Endothelial cell of umbilical vein (primary cell): ENCODE measurements at regions not wholly inside any gene's neighbourhood (a gene's known extent, or its start where the extent isn't known, plus 50 kb on each side); places are given as distances from the start of the nearest gene placed in this dataset.

Source experiments
- BruUV-seq: library from RNA; stranded (reverse); fragments of 400-500 nt; replicated peaks from 2 replicates; lab custom pipeline; 2021; lab: Mats Ljungman, UMichigan
- CTCF ChIA-PET: fragments of 300-600, 350-600 bp; sonication (Branson Sonifier 250); formaldehyde crosslinking; loops from one replicate; lab custom pipeline; 2021; ENCODE audit warnings: antibody characterized with exemption, inconsistent platforms; lab: Charles Lee
- POLR2A ChIA-PET: fragments of 300-600, 350-600 bp; sonication (Branson Sonifier 250); formaldehyde crosslinking; loops from one replicate; lab custom pipeline; 2021; ENCODE audit warnings: antibody characterized with exemption, inconsistent platforms; lab: Charles Lee
- DNase-seq: peaks from one replicate; pipeline ENCODE4 v3.0.0-alpha.2; 2011; ENCODE audit warnings: low read depth, low spot score
- FAIRE-seq: peaks from 2 replicates; lab custom pipeline; 2011; peaks lifted over from hg19 to GRCh38; lab: Jason Lieb, UNC
- H2AFZ ChIP-seq: 2 replicates; pipeline ENCODE4 v1.6.0; 2012; ENCODE audit warnings: low read depth, low read length, control low read depth, inconsistent platforms
- H3K27ac ChIP-seq: 2 replicates; pipeline ENCODE4 v1.5.1; 2011; ENCODE audit warnings: low read depth, mild to moderate bottlenecking, control low read depth, low read length, moderate library complexity; ENCODE audit not compliant: insufficient read depth
- H3K27me3 ChIP-seq, 2 experiments: 2 replicates each; pipeline versions ENCODE4 v1.6.0 to v1.6.1; 2011; ENCODE audit warnings: low read length in 2 of 2, mixed read lengths in 1 of 2; ENCODE audit not compliant: control insufficient read depth in 2 of 2, insufficient read depth in 2 of 2
- H3K36me3 ChIP-seq, 2 experiments: 2 replicates in 1 of 2; 3 replicates in 1 of 2; pipeline ENCODE4 v1.5.1; 2011; ENCODE audit warnings: low read length in 2 of 2, mild to moderate bottlenecking in 1 of 2, moderate library complexity in 1 of 2; ENCODE audit not compliant: control insufficient read depth in 2 of 2, insufficient read depth in 2 of 2; ENCODE audit errors: extremely low read depth in 1 of 2
- H3K4me1 ChIP-seq: 3 replicates; pipeline ENCODE4 v1.5.1; 2011; ENCODE audit warnings: mild to moderate bottlenecking, low read length; ENCODE audit not compliant: control insufficient read depth, insufficient read depth; ENCODE audit errors: extremely low read depth
- H3K4me2 ChIP-seq: 2 replicates; pipeline ENCODE4 v1.6.1; 2011; ENCODE audit warnings: low read length, control low read depth, mixed read lengths; ENCODE audit not compliant: insufficient read depth
- H3K4me3 ChIP-seq, 3 experiments: fragments of 200-600 bp in 1 of 3; sonication (generic), shearing (Covaris generic) in 1 of 3; replicated peaks in 1 of 3; 2 replicates each; pipeline ENCODE4 v1.5.1; 2011 to 2016; ENCODE audit warnings: control low read depth in 3 of 3, low read length in 3 of 3, mild to moderate bottlenecking in 2 of 3, inconsistent platforms in 1 of 3, low read depth in 1 of 3, moderate library complexity in 1 of 3; ENCODE audit not compliant: insufficient read depth in 1 of 3
- H3K79me2 ChIP-seq: 2 replicates; pipeline ENCODE4 v1.6.0; 2012; ENCODE audit warnings: low read length, inconsistent platforms; ENCODE audit not compliant: control insufficient read depth, insufficient read depth
- H3K9ac ChIP-seq: replicated peaks from 2 replicates; pipeline ENCODE3; 2011; ENCODE audit warnings: low read length, control low read depth; ENCODE audit not compliant: insufficient read depth; ENCODE audit errors: extremely low read depth
- H3K9me1 ChIP-seq: replicated peaks from 3 replicates; pipeline ENCODE4 v1.6.0; 2011; ENCODE audit warnings: mild to moderate bottlenecking, low read length; ENCODE audit not compliant: control insufficient read depth, insufficient read depth; ENCODE audit errors: extremely low read depth
- H3K9me3 ChIP-seq: replicated peaks from 2 replicates; pipeline ENCODE4 v1.5.1; 2012; ENCODE audit warnings: low read length, inconsistent platforms; ENCODE audit not compliant: control insufficient read depth, insufficient read depth
- H4K20me1 ChIP-seq: replicated peaks from 2 replicates; pipeline ENCODE3; 2011; ENCODE audit warnings: mild to moderate bottlenecking, low read length; ENCODE audit not compliant: control insufficient read depth, insufficient read depth; ENCODE audit errors: extremely low read depth
- CTCF ChIP-seq, 2 donors: IDR thresholded peaks; 1 replicate in 1 of 2; 2 replicates in 1 of 2; pipeline ENCODE4 v1.5.1; 2011; ENCODE audit warnings: low read length in 2 of 2, mild to moderate bottlenecking in 2 of 2, moderate library complexity in 2 of 2, control low read depth in 1 of 2, inconsistent platforms in 1 of 2, low read depth in 1 of 2; ENCODE audit not compliant: insufficient read depth in 1 of 2; ENCODE audit errors: extremely low read depth in 1 of 2
- EZH2 ChIP-seq: IDR thresholded peaks from 2 replicates; pipeline ENCODE4 v1.6.1; 2012; ENCODE audit warnings: borderline replicate concordance, low read depth, mild to moderate bottlenecking, moderate library complexity, low read length, inconsistent platforms; ENCODE audit not compliant: severe bottlenecking
- FOS ChIP-seq: IDR thresholded peaks from 2 replicates; pipeline ENCODE4 v1.6.1; 2011; ENCODE audit warnings: mild to moderate bottlenecking, low read length, moderate library complexity, borderline replicate concordance; ENCODE audit not compliant: insufficient read depth
- GATA2 ChIP-seq: IDR thresholded peaks from 2 replicates; pipeline ENCODE4 v1.7.0; 2011; ENCODE audit warnings: low read depth, mild to moderate bottlenecking, moderate library complexity, mixed read lengths, low read length; ENCODE audit not compliant: insufficient read length, insufficient read depth
- JUN ChIP-seq: IDR thresholded peaks from 2 replicates; pipeline ENCODE4 v1.6.1; 2011; ENCODE audit warnings: borderline replicate concordance, low read depth; ENCODE audit not compliant: insufficient read length, insufficient read depth
- MAX ChIP-seq: IDR thresholded peaks from 2 replicates; pipeline ENCODE4 v1.6.1; 2011; ENCODE audit not compliant: insufficient read depth, insufficient read length
- MYC ChIP-seq: IDR thresholded peaks from one replicate; pipeline ENCODE4 v1.6.1; 2011; ENCODE audit warnings: mild to moderate bottlenecking, low read depth, low read length
- POLR2A ChIP-seq: IDR thresholded peaks from 2 replicates; pipeline ENCODE4 v1.6.1; 2012; ENCODE audit warnings: low read depth, mild to moderate bottlenecking, control low read depth, low read length
- POLR2AphosphoS5 ChIP-seq: IDR thresholded peaks from 2 replicates; pipeline ENCODE4 v1.6.1; 2012; ENCODE audit warnings: low read depth, mild to moderate bottlenecking, control low read depth, low read length, moderate library complexity; ENCODE audit not compliant: insufficient read depth
- dilution Hi-C: fragments of 300-500 bp; cut with MboI; formaldehyde crosslinking; loops from one replicate; pipeline ENCODE4 v1.15.0; 2019; ENCODE audit warnings: low sequenced_read_pairs; ENCODE audit not compliant: extremely low pct_ligation_motif_present
- intact Hi-C: fragments of 100-400 bp; cut with micrococcal nuclease; formaldehyde crosslinking; loops from one replicate; pipeline ENCODE4 v1.10.0; 2022

GRCh38 chr7:118053353-118053752, 130.6 kb upstream of the LSM8 start:
- ChIA-PET CTCF (no interaction called here), POLR2A (no interaction called here)
- Histone ChIP-seq H3K27me3 (no peaks in the 10 kb centered on the region), H3K9me3 (no peaks in the 10 kb centered on the region), H4K20me1 (no peaks in the 10 kb centered on the region), H3K36me3 (no peaks in the 10 kb centered on the region), H3K27ac (no peak overlapping the region), H2AFZ (no peak overlapping the region), H3K9me1 (no peaks in the 10 kb centered on the region), H3K4me1 (no peaks in the 10 kb centered on the region), H3K79me2 (no peaks in the 10 kb centered on the region), H3K4me3 (no peak overlapping the region), H3K4me2 (no peak overlapping the region), H3K9ac (no peak overlapping the region)
- DNase-seq (no peak), FAIRE-seq (no peak)
- no peak for TF ChIP-seq JUN
- TF ChIP-seq MYC: no peak
- TF ChIP-seq POLR2AphosphoS5: no peak
- intact Hi-C loops (no loop called here), dilution Hi-C loops (no loop called here)
- BruUV-seq: no TSS peak

- Histone ChIP-seq H3K27ac (no peak overlapping the region), H3K36me3 (no peaks in the 10 kb centered on the region), H3K9ac (no peak overlapping the region), H3K27me3 (no peaks in the 10 kb centered on the region), H2AFZ (no peak overlapping the region), H3K9me1 (no peaks in the 10 kb centered on the region), H3K9me3 (no peaks in the 10 kb centered on the region), H3K79me2 (no peaks in the 10 kb centered on the region), H4K20me1 (no peaks in the 10 kb centered on the region), H3K4me2 (no peak overlapping the region), H3K4me1 (no peaks in the 10 kb centered on the region), H3K4me3 (no peak overlapping the region)
- no TSS peak for BruUV-seq
- ChIA-PET CTCF (no interaction called here), POLR2A (no interaction called here)
- intact Hi-C loops: no loop called here
- TF ChIP-seq EZH2: no peak
- TF ChIP-seq MAX: no peak
- TF ChIP-seq FOS: no peak
- no peak for TF ChIP-seq POLR2AphosphoS5
- no peak for TF ChIP-seq JUN
- TF ChIP-seq MYC: no peak
- TF ChIP-seq GATA2: no peak
- TF ChIP-seq POLR2A: no peak
- no peak for TF ChIP-seq CTCF (IDR thresholded peaks at IDR 0.05; ENCODE audit: extremely low read depth in 1 of 2, insufficient read depth in 1 of 2, low read depth in 1 of 2, low read length in 2 of 2)
- dilution Hi-C loops: no loop called here
- FAIRE-seq: no peak
- no peak for DNase-seq
These were observed 129.4 kb upstream of the LSM8 start for GRCh38 chr7:118054529-118054928.
